ENCODE measurements at regions not wholly inside any gene's neighbourhood (a gene's known extent, or its start where the extent isn't known, plus 50 kb on each side); places are given as distances from the start of the nearest gene placed in this dataset.
"Not testable (repeated sequence)": the region's sequence is repeated elsewhere in the genome, so short reads cannot be mapped to it uniquely, and the experiment has no call there.

DNA sequence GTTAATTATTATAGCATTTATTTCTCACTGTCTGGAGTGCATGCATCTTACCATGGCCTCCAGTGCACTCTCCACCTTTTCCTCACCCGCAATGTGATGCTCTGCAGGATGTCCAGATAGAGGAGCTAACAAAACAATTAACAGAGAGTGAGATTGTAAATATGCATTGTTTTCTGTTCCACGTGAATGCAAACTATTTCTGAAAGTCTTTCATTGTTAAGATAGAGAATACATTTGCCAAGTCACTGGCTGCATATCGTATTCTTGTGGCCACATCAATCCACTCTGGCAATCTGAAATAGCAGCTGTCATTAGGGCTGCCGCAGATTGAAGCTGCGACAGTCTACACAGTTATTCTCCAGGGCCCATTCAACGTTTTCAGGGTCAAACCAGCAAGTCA is 143.8 kb downstream of the DUSP10 start:
- in situ Hi-C loops (cut with HindIII; ENCODE audit: low sequenced_read_pairs), result no loop called here
- no peak for DNase-seq (ENCODE audit: low spot score)

DNA sequence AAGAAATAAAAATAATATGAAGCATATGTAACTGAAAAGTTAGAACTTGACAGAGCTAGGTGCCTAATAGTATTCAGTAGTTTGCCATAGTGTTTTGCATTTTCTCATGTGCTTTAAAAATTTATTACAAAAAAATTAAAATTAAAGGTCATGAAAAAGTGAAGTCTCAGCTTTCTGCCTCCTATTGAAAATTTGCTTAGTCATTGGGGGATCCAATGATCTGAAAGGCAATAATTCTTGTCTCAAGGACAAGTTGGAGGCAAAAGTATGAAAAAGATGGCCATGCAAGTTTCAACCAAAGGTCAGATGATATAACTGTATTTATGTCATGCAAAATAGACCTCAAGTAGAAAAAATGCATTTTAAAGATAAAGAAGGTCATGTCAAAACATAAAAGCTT is 140.7 kb downstream of the DUSP10 start:
- in situ Hi-C loops (cut with HindIII; ENCODE audit: low sequenced_read_pairs), result no loop called here
- DNase-seq (ENCODE audit: low spot score), result no peak

DNA sequence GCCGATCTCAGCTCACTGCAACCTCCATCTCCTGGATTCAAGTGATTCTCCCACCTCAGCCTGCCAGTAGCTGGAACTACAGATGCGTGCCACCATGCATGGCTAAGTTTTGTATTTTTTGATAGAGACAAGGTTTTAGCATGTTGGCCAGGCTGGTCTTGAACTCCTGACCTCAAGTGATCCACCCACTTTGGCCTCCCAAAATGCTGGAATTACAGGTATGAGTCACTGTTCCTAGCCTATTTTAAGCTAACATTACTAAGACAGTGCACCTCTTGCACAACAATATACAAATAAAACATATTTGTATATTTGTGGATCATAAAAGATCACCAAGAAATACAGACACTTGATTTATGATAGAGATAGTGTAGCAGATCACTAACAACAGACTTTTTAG is 139.1 kb downstream of the DUSP10 start:
- in situ Hi-C loops (cut with HindIII; ENCODE audit: low sequenced_read_pairs), result no loop called here
- no peak for DNase-seq (ENCODE audit: low spot score)

DNA sequence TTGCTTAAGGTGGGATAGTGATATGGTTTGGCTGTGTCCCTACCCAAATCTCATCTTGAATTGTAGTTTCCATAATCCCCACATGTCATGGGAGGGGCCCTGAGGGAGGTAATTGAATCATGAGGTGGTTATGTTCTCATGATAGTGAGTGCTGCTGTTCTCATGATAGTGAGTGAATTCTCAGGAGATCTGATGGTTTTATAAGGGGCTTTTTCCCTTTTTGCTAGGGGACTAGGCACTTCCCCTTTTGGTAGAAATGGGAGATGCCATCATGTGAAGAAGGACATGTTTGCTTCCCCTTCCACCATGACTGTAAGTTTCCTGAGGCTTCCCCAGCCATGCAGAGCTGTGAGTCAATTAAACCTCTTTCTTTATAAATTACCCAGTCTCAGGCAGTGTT is 137.5 kb downstream of the DUSP10 start:
- DNase-seq (ENCODE audit: low spot score); in situ Hi-C loops (cut with HindIII; ENCODE audit: low sequenced_read_pairs): not testable (repeated sequence)

- in situ Hi-C loops (cut with HindIII; ENCODE audit: low sequenced_read_pairs), result no loop called here
- no peak for DNase-seq (ENCODE audit: low spot score)
These were observed 136.9 kb downstream of the DUSP10 start for GRCh38 chr1:221604948-221605347.

- no peak for DNase-seq (ENCODE audit: low spot score)
- in situ Hi-C loops (cut with HindIII; ENCODE audit: low sequenced_read_pairs), result no loop called here
These were observed 136.3 kb downstream of the DUSP10 start for GRCh38 chr1:221605569-221605968.

DNA sequence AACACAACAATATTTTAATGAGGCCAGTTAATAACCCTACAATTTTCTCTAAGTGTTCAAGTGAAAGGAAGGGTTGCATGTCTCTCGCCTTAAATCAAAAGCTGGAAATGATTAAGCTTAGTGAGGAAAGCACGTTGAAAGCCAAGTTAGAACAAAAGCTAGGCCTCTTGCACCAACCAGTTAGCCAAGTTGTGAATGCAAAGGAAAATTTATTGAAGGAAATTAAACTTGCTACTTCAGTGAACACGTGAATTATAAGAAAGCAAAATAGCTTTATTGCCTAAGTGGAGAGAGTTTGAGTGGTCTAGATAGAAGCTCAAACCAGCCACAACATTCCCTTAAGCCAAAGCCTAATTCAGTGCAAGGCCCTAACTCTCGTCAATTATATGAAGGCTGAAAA is 135.6 kb downstream of the DUSP10 start:
- DNase-seq (ENCODE audit: low spot score), result no peak
- in situ Hi-C loops (cut with HindIII; ENCODE audit: low sequenced_read_pairs), result no loop called here

DNA sequence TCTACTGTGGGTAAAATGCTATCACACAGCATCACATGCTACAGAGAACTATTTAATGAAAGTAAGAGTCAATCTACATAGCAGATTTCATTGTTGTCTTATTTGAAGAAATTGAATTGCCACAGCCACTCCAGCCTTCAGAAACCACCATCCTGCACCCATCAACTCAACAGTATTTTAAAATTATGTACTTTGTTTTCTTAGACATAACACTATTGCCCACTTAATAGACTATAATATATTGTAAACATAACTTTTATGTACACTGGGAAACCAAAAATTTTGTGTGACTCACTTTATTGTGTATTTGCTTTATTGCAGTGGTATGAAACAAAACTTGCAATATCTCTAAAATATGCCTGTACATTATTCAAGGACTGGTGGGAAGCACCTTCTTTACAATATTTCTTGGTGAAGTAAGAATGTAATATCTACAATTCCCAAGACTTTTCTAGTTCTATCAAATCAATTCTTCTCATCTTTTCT is 133.0 kb downstream of the DUSP10 start:
- in situ Hi-C loops (cut with HindIII; ENCODE audit: low sequenced_read_pairs), result no loop called here
- DNase-seq (ENCODE audit: low spot score), result no peak

GRCh38 chr1:221611656-221612046 is 130.2 kb downstream of the DUSP10 start:
- no peak for DNase-seq (ENCODE audit: low spot score)
- in situ Hi-C loops (cut with HindIII; ENCODE audit: low sequenced_read_pairs), result no loop called here

DNA sequence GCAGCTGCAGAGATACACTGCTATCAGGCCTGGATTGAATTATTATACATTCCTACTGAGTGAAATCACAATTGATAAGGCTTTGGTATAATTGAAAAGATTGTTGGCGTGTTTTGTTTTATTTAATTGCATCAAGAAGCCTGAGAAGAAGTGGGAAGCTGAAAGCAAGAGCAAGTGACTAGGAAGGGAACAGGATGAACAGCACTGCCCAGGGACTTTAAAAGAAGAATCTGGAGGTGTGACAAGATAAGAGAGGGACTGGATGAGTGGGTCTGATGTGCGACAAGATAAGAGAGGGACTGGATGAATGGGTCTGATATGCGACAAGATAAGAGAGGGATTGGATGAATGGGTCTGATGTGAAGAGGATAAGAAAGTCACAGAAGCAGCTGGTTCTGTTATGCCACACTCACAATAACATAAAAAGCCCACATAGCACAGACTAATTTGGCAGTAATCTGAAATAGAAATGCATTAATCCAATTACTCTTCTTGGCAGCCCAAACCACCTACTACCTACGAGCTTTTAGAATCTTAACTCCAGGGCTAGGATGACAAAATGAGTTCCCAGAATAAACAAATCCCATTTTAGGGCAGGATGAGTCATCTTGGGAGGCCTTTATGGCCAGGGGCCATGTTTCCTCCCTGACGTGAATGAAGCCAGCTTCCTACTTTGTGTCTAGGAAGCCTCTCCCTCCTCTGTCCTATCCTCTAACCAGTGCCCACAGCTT is 129.7 kb downstream of the DUSP10 start:
- no peak for DNase-seq (ENCODE audit: low spot score)
- in situ Hi-C loops (cut with HindIII; ENCODE audit: low sequenced_read_pairs), result no loop called here

GRCh38 chr1:221620437-221621384 is 121.2 kb downstream of the DUSP10 start:
- no peak for DNase-seq (ENCODE audit: low spot score)
- in situ Hi-C loops (cut with HindIII; ENCODE audit: low sequenced_read_pairs), result no loop called here

GRCh38 chr1:221621683-221622082 is 120.2 kb downstream of the DUSP10 start:
- DNase-seq (ENCODE audit: low spot score), result no peak
- in situ Hi-C loops (cut with HindIII; ENCODE audit: low sequenced_read_pairs), result no loop called here

DNA sequence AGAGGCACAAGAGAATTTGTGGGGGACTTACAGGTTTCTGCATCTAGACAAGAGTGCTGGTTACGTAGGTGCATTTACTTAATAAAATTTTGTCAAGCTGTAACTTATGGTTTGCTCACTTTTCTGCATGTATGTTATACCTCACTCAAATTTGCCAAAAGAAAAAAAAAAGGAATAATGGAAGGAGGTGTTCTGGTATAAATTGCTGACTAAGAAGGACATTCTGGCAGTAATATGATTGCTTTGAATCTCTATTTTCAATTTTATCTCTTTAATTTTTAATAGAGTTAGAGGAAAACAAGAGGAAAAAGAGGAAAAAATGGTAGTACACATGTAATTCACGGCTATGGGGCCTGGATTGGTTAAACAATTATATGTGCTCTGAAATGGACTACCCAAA is 119.5 kb downstream of the DUSP10 start:
- no peak for DNase-seq (ENCODE audit: low spot score)
- in situ Hi-C loops (cut with HindIII; ENCODE audit: low sequenced_read_pairs), result no loop called here

- in situ Hi-C loops (cut with HindIII; ENCODE audit: low sequenced_read_pairs), result no loop called here
- no peak for DNase-seq (ENCODE audit: low spot score)
These were observed 116.9 kb downstream of the DUSP10 start for GRCh38 chr1:221625026-221625425.

GRCh38 chr1:221626041-221626440 is 115.8 kb downstream of the DUSP10 start:
- no peak for DNase-seq (ENCODE audit: low spot score)
- in situ Hi-C loops (cut with HindIII; ENCODE audit: low sequenced_read_pairs), result no loop called here

GRCh38 chr1:221630236-221630635 is 111.7 kb downstream of the DUSP10 start:
- in situ Hi-C loops (cut with HindIII; ENCODE audit: low sequenced_read_pairs), result no loop called here
- no peak for DNase-seq (ENCODE audit: low spot score)

- no peak for DNase-seq (ENCODE audit: low spot score)
These were observed 110.3 kb downstream of the DUSP10 start for GRCh38 chr1:221631556-221631955.

GRCh38 chr1:221632072-221632471 is 109.8 kb downstream of the DUSP10 start:
- in situ Hi-C loops (cut with HindIII; ENCODE audit: low sequenced_read_pairs), result no loop called here
- DNase-seq (ENCODE audit: low spot score), result no peak

More at GRCh38 chr1:221631556-221631955, 110.3 kb downstream of the DUSP10 start:
- in situ Hi-C loops (cut with HindIII; ENCODE audit: low sequenced_read_pairs), result no loop called here

DNA sequence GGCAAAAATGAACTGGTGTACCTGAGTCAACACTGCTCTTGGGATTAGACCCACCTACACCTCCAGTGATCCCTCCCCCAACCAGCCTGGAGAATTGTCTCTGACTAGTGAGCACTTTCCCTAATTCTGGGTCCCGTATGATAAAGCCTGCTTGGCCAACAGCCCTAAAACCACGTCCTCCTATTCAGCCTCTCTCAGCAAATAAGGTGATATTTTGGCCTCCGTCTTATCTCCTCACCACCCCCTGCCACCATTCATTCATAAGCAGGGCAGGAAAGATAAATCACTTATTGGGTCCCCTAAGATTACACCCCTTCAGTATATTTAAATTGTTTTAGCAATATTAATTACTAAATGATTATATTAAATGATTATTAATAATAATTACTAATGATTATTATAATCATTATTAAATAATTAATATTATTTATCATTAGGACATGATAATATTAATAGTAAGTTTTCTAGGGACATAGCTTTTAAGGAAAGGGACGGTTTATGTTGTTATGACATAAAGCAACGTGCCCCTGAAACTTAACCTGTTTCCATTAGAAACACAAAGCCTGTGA is 108.0 kb downstream of the DUSP10 start:
- DNase-seq (ENCODE audit: low spot score), result no peak
- in situ Hi-C loops (cut with HindIII; ENCODE audit: low sequenced_read_pairs), result no loop called here

- in situ Hi-C loops (cut with HindIII; ENCODE audit: low sequenced_read_pairs), result no loop called here
- no peak for DNase-seq (ENCODE audit: low spot score)
These were observed 107.3 kb downstream of the DUSP10 start for GRCh38 chr1:221634606-221635005.

All from G401 (cell line).